Thoracic aorta (tissue), 2 donors: ENCODE measurements at regions not wholly inside any gene's neighbourhood (a gene's known extent, or its start where the extent isn't known, plus 50 kb on each side); places are given as distances from the start of the nearest gene placed in this dataset.

Experiments used
- ATAC-seq: fragments of 150-250 bp; one replicate; pipeline ENCODE4 v1.8.0; 2017; ENCODE audit warnings: low read depth; ENCODE audit not compliant: insufficient number of reproducible peaks, low FRiP score
- DNase-seq: peaks from one replicate; pipeline ENCODE4 v3.0.0-alpha.2; 2020; ENCODE audit warnings: low spot score
- H3K27ac ChIP-seq, 2 donors: fragments of 200-600 bp; sonication (generic); 1 replicate in 1 of 2; 2 replicates in 1 of 2; pipeline ENCODE4 v1.5.1; 2016; ENCODE audit warnings: mild to moderate bottlenecking in 2 of 2, moderate library complexity in 2 of 2
- H3K27me3 ChIP-seq: fragments of 200-600 bp; sonication (generic); replicated peaks from 2 replicates; pipeline ENCODE4 v1.6.0; 2016; ENCODE audit warnings: mild to moderate bottlenecking; ENCODE audit not compliant: insufficient read depth
- H3K36me3 ChIP-seq: fragments of 200-600 bp; sonication (generic); one replicate; pipeline ENCODE4 v1.5.1; 2016
- H3K4me1 ChIP-seq, 2 donors: fragments of 200-600 bp; sonication (generic); 1 replicate in 1 of 2; 2 replicates in 1 of 2; pipeline versions ENCODE4 v1.5.1 to v1.6.0; 2016; ENCODE audit warnings: low read depth in 2 of 2, mild to moderate bottlenecking in 1 of 2; ENCODE audit not compliant: control insufficient read depth in 1 of 2
- H3K4me3 ChIP-seq: fragments of 200-600 bp; sonication (generic); 2 replicates; pipeline ENCODE4 v1.5.1; 2016; ENCODE audit warnings: mild to moderate bottlenecking
- H3K9me3 ChIP-seq: fragments of 200-600 bp; sonication (generic); 2 replicates; pipeline ENCODE4 v1.5.1; 2016
- TF ChIP-seq, protein P1 (sequence below): fragments of 200-600 bp; sonication (generic); IDR thresholded peaks from one replicate; pipeline ENCODE4 v1.5.1; 2019; ENCODE audit warnings: antibody characterized with exemption

- ATAC-seq = no peak
Observed at GRCh38 chr2:67489396-67489795, 92.3 kb downstream of the ETAA1 start.

GRCh38 chr2:67498931-67499330 is 101.8 kb downstream of the ETAA1 start:
- H3K27me3 ChIP-seq = no peaks in the 10 kb centered on the region
- no peak for ATAC-seq
- H3K4me1 ChIP-seq = no peaks in the 10 kb centered on the region
- H3K36me3 ChIP-seq = no peaks in the 10 kb centered on the region
- no peaks in the 10 kb centered on the region for H3K9me3 ChIP-seq
- no peak overlapping the region for H3K4me3 ChIP-seq
- TF ChIP-seq, protein P1, sequence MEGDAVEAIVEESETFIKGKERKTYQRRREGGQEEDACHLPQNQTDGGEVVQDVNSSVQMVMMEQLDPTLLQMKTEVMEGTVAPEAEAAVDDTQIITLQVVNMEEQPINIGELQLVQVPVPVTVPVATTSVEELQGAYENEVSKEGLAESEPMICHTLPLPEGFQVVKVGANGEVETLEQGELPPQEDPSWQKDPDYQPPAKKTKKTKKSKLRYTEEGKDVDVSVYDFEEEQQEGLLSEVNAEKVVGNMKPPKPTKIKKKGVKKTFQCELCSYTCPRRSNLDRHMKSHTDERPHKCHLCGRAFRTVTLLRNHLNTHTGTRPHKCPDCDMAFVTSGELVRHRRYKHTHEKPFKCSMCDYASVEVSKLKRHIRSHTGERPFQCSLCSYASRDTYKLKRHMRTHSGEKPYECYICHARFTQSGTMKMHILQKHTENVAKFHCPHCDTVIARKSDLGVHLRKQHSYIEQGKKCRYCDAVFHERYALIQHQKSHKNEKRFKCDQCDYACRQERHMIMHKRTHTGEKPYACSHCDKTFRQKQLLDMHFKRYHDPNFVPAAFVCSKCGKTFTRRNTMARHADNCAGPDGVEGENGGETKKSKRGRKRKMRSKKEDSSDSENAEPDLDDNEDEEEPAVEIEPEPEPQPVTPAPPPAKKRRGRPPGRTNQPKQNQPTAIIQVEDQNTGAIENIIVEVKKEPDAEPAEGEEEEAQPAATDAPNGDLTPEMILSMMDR = no peak
- no peak for DNase-seq
- no peak overlapping the region for H3K27ac ChIP-seq

More at GRCh38 chr2:67489396-67489795, 92.3 kb downstream of the ETAA1 start:
- Histone ChIP-seq H3K27ac (no peak overlapping the region), H3K4me3 (no peak overlapping the region), H3K36me3 (no peaks in the 10 kb centered on the region), H3K9me3 (no peaks in the 10 kb centered on the region), H3K4me1 (peaks cover 0 to 7% of the 10 kb centered on the region in 2 donors), H3K27me3 (no peaks in the 10 kb centered on the region)
- TF ChIP-seq, protein P1 = no peak
- no peak for DNase-seq

DNA sequence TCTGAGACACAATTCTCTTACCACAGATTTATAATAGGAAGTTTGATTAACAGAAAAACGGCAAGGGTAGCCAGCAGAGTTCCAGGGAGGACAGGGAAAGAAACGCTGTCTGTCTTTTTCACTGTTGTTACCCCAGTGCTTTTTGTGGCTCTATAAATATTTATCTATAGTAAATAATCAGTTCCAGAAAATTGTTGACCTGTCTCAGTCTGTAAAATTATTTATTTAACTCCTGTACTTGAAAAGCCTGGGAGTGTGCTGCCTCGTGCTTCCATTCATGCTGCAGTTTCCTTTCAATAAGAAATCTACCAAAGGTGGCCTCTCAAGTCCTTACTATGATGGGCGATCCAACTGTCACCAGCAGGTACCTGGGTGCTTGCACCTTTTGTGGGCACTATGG is 102.9 kb downstream of the ETAA1 start:
- DNase-seq (no peak), ATAC-seq (no peak)
- no peaks in the 10 kb centered on the region for H3K4me1 ChIP-seq

GRCh38 chr2:67500541-67500940 is 103.4 kb downstream of the ETAA1 start:
- no peak overlapping the region for H3K27ac ChIP-seq
- no peak for ATAC-seq
- no peaks in the 10 kb centered on the region for H3K4me1 ChIP-seq
- no peak for DNase-seq
- H3K4me3 ChIP-seq = no peak overlapping the region
- H3K36me3 ChIP-seq = no peaks in the 10 kb centered on the region
- H3K9me3 ChIP-seq = no peaks in the 10 kb centered on the region
- no peaks in the 10 kb centered on the region for H3K27me3 ChIP-seq
- TF ChIP-seq, protein P1 = no peak

More for the DNA sequence above, 102.9 kb downstream of the ETAA1 start:
- Histone ChIP-seq H3K36me3 (no peaks in the 10 kb centered on the region), H3K27ac (no peak overlapping the region), H3K9me3 (no peaks in the 10 kb centered on the region), H3K4me3 (no peak overlapping the region), H3K27me3 (no peaks in the 10 kb centered on the region)
- TF ChIP-seq, protein P1 = no peak

GRCh38 chr2:67502346-67503065 is 105.4 kb downstream of the ETAA1 start:
- Histone ChIP-seq H3K4me1 (no peaks in the 10 kb centered on the region), H3K4me3 (no peak overlapping the region), H3K27me3 (no peaks in the 10 kb centered on the region), H3K27ac (no peak overlapping the region), H3K36me3 (no peaks in the 10 kb centered on the region), H3K9me3 (no peaks in the 10 kb centered on the region)
- DNase-seq (no peak), ATAC-seq (no peak)
- TF ChIP-seq, protein P1 = no peak
